WERI-Rb-1 (cell line): ENCODE measurements at regions not wholly inside any gene's neighbourhood (a gene's known extent, or its start where the extent isn't known, plus 50 kb on each side); places are given as distances from the start of the nearest gene placed in this dataset.

Experiments
- DNase-seq: peaks from one replicate; pipeline ENCODE4 v3.0.0-alpha.2; 2020
- H3K27ac ChIP-seq: fragments of 250-450 bp; sonication (Bioruptor Pico); 2 replicates; pipeline ENCODE4 v1.5.1; 2020; ENCODE audit warnings: mild to moderate bottlenecking, moderate library complexity
- H3K27me3 ChIP-seq: fragments of 250-450 bp; sonication (Bioruptor Pico); 2 replicates; pipeline ENCODE4 v1.5.1; 2021; ENCODE audit warnings: mild to moderate bottlenecking, low read depth, moderate library complexity; ENCODE audit not compliant: insufficient read depth, severe bottlenecking
- H3K36me3 ChIP-seq: fragments of 250-450 bp; sonication (Bioruptor Pico); 2 replicates; pipeline ENCODE4 v1.5.1; 2020; ENCODE audit warnings: mild to moderate bottlenecking, moderate library complexity
- H3K4me3 ChIP-seq: 2 replicates; pipeline ENCODE4 v1.5.1; 2011; ENCODE audit warnings: low read depth, mild to moderate bottlenecking, control low read depth, low read length
- H3K9me3 ChIP-seq: fragments of 250-450 bp; sonication (Bioruptor Pico); 2 replicates; pipeline ENCODE4 v1.5.1; 2021; ENCODE audit warnings: mild to moderate bottlenecking, moderate library complexity; ENCODE audit not compliant: severe bottlenecking
- CTCF ChIP-seq: IDR thresholded peaks from 2 replicates; pipeline ENCODE4 v1.5.1; 2011; ENCODE audit warnings: low read depth, mild to moderate bottlenecking, control low read depth, inconsistent platforms, low read length

- H3K4me3 ChIP-seq, result no peak overlapping the region
- DNase-seq, result no peak
- no peak for TF ChIP-seq CTCF
Measured at GRCh38 chr4:164396439-164396838, 357.5 kb upstream of the SMIM31 start.

GRCh38 chr4:164402554-164402953 lies 351.4 kb upstream of the SMIM31 start:
- H3K9me3 ChIP-seq, result no peaks in the 10 kb centered on the region
- H3K27ac ChIP-seq, result no peak overlapping the region
- H3K27me3 ChIP-seq, result no peaks in the 10 kb centered on the region
- no peak for TF ChIP-seq CTCF
- no peak for DNase-seq
- H3K36me3 ChIP-seq, result no peaks in the 10 kb centered on the region
- no peak overlapping the region for H3K4me3 ChIP-seq

More at GRCh38 chr4:164396439-164396838, 357.5 kb upstream of the SMIM31 start:
- H3K9me3 ChIP-seq, result no peaks in the 10 kb centered on the region
- no peaks in the 10 kb centered on the region for H3K27me3 ChIP-seq
- H3K27ac ChIP-seq, result no peak overlapping the region
- H3K36me3 ChIP-seq, result no peaks in the 10 kb centered on the region

GRCh38 chr4:164405774-164406173 lies 348.2 kb upstream of the SMIM31 start:
- TF ChIP-seq CTCF, result no peak
- no peaks in the 10 kb centered on the region for H3K36me3 ChIP-seq

GRCh38 chr4:164408831-164409230 lies 345.1 kb upstream of the SMIM31 start:
- TF ChIP-seq CTCF, result no peak
- no peak for DNase-seq
- no peak overlapping the region for H3K4me3 ChIP-seq
- no peaks in the 10 kb centered on the region for H3K27me3 ChIP-seq
- no peaks in the 10 kb centered on the region for H3K9me3 ChIP-seq
- H3K27ac ChIP-seq, result no peak overlapping the region
- no peaks in the 10 kb centered on the region for H3K36me3 ChIP-seq

More at GRCh38 chr4:164405774-164406173, 348.2 kb upstream of the SMIM31 start:
- Histone ChIP-seq H3K27me3 (no peaks in the 10 kb centered on the region), H3K27ac (no peak overlapping the region), H3K4me3 (no peak overlapping the region), H3K9me3 (no peaks in the 10 kb centered on the region)
- DNase-seq, result no peak

GRCh38 chr4:164410401-164410800 lies 343.5 kb upstream of the SMIM31 start:
- no peak for DNase-seq
- Histone ChIP-seq H3K27ac (no peak overlapping the region), H3K9me3 (no peaks in the 10 kb centered on the region), H3K27me3 (no peaks in the 10 kb centered on the region), H3K4me3 (no peak overlapping the region), H3K36me3 (no peaks in the 10 kb centered on the region)
- no peak for TF ChIP-seq CTCF

GRCh38 chr4:164412246-164412645 lies 341.7 kb upstream of the SMIM31 start:
- no peak for DNase-seq
- Histone ChIP-seq H3K27ac (no peak overlapping the region), H3K27me3 (no peaks in the 10 kb centered on the region), H3K9me3 (no peaks in the 10 kb centered on the region), H3K4me3 (no peak overlapping the region), H3K36me3 (no peaks in the 10 kb centered on the region)
- no peak for TF ChIP-seq CTCF
